PFSK-1 (cell line): ENCODE measurements at regions not wholly inside any gene's neighbourhood (a gene's known extent, or its start where the extent isn't known, plus 50 kb on each side); places are given as distances from the start of the nearest gene placed in this dataset.

Source experiments
- FOXP2 ChIP-seq: optimal IDR thresholded peaks from 2 replicates; pipeline ENCODE3; 2011; ENCODE audit warnings: borderline replicate concordance, control low read depth, inconsistent platforms; ENCODE audit not compliant: insufficient read depth; ENCODE audit errors: extremely low read length, extremely low read depth
- POLR2AphosphoS5 ChIP-seq: IDR thresholded peaks from 2 replicates; pipeline ENCODE4 v1.6.1; 2012; ENCODE audit warnings: low read depth, mild to moderate bottlenecking, control low read depth, low read length, moderate library complexity
- REST ChIP-seq, 2 experiments: IDR thresholded peaks; 2 replicates each; pipeline versions ENCODE4 v1.6.1 to v1.8.0; 2011 to 2012; ENCODE audit warnings: low read depth in 2 of 2, low read length in 2 of 2, control low read depth in 1 of 2, inconsistent platforms in 1 of 2, mild to moderate bottlenecking in 1 of 2, moderate library complexity in 1 of 2; ENCODE audit not compliant: insufficient read depth in 1 of 2
- SIN3A ChIP-seq: IDR thresholded peaks from 2 replicates; pipeline ENCODE4 v1.6.1; 2012; ENCODE audit warnings: mild to moderate bottlenecking, low read length, moderate library complexity, borderline replicate concordance; ENCODE audit not compliant: insufficient read depth
- TAF1 ChIP-seq: IDR thresholded peaks from 2 replicates; pipeline ENCODE4 v1.6.1; 2012; ENCODE audit warnings: low read length, control low read depth, borderline replicate concordance; ENCODE audit not compliant: insufficient read depth

GRCh38 chr10:65754112-65754511 lies 1171.7 kb upstream of the LRRTM3 start:
- TF ChIP-seq POLR2AphosphoS5 (no peak), REST (IDR thresholded peaks at IDR 0.05; ENCODE audit: insufficient read depth in 1 of 2, low read depth in 2 of 2, low read length in 2 of 2) (no peak), TAF1 (no peak), FOXP2 (no peak), SIN3A (no peak)

- TF ChIP-seq POLR2AphosphoS5: no peak
- TF ChIP-seq REST (IDR thresholded peaks at IDR 0.05; ENCODE audit: insufficient read depth in 1 of 2, low read depth in 2 of 2, low read length in 2 of 2): no peak
- TF ChIP-seq FOXP2: no peak
- no peak for TF ChIP-seq SIN3A
- no peak for TF ChIP-seq TAF1
Measured at GRCh38 chr10:65762311-65762710, 1163.5 kb upstream of the LRRTM3 start.

- TF ChIP-seq FOXP2 (no peak), SIN3A (no peak), TAF1 (no peak), POLR2AphosphoS5 (no peak), REST (IDR thresholded peaks at IDR 0.05; ENCODE audit: insufficient read depth in 1 of 2, low read depth in 2 of 2, low read length in 2 of 2) (no peak)
Measured at GRCh38 chr10:65765006-65765541, 1160.8 kb upstream of the LRRTM3 start.

GRCh38 chr10:65769828-65770227 lies 1156.0 kb upstream of the LRRTM3 start:
- TF ChIP-seq POLR2AphosphoS5: no peak
- no peak for TF ChIP-seq REST (IDR thresholded peaks at IDR 0.05; ENCODE audit: insufficient read depth in 1 of 2, low read depth in 2 of 2, low read length in 2 of 2)
- no peak for TF ChIP-seq SIN3A
- TF ChIP-seq FOXP2: no peak
- TF ChIP-seq TAF1: no peak

- TF ChIP-seq POLR2AphosphoS5 (no peak), FOXP2 (no peak), TAF1 (no peak), SIN3A (no peak), REST (IDR thresholded peaks at IDR 0.05; ENCODE audit: insufficient read depth in 1 of 2, low read depth in 2 of 2, low read length in 2 of 2) (no peak)
Measured at GRCh38 chr10:65778753-65779152, 1147.1 kb upstream of the LRRTM3 start.
